Left kidney (tissue), 1 donor: ENCODE measurements at regions not wholly inside any gene's neighbourhood (a gene's known extent, or its start where the extent isn't known, plus 50 kb on each side); places are given as distances from the start of the nearest gene placed in this dataset.

Experiments
- DNase-seq: peaks from one replicate; pipeline ENCODE4 v3.0.0-alpha.2; 2013

- DNase-seq: no peak
These were observed 95.8 kb upstream of the ABCA1 start for GRCh38 chr9:105023788-105024187.

GRCh38 chr9:105024529-105024928 lies 96.6 kb upstream of the ABCA1 start:
- no peak for DNase-seq

- DNase-seq: no peak
These were observed 98.5 kb upstream of the ABCA1 start for GRCh38 chr9:105026451-105026850.

- DNase-seq: no peak
These were observed 99.1 kb upstream of the ABCA1 start for GRCh38 chr9:105027084-105027483.

GRCh38 chr9:105030285-105030684 lies 102.3 kb upstream of the ABCA1 start:
- DNase-seq: no peak

GRCh38 chr9:105037139-105037538 lies 109.2 kb upstream of the ABCA1 start:
- DNase-seq: no peak

GRCh38 chr9:105038051-105038450 lies 110.1 kb upstream of the ABCA1 start:
- no peak for DNase-seq

GRCh38 chr9:105039175-105039799 lies 111.3 kb upstream of the ABCA1 start:
- no peak for DNase-seq

GRCh38 chr9:105043370-105043936 lies 115.5 kb upstream of the ABCA1 start:
- no peak for DNase-seq

GRCh38 chr9:105044518-105044917 lies 116.6 kb upstream of the ABCA1 start:
- DNase-seq: no peak

- DNase-seq: no peak
These were observed 119.2 kb upstream of the ABCA1 start for GRCh38 chr9:105046907-105047741.

GRCh38 chr9:105047742-105048041 lies 119.7 kb upstream of the ABCA1 start:
- DNase-seq: no peak

- DNase-seq: no peak
These were observed 120.4 kb upstream of the ABCA1 start for GRCh38 chr9:105048331-105048730.

- no peak for DNase-seq
These were observed 122.3 kb upstream of the ABCA1 start for GRCh38 chr9:105050296-105050695.

GRCh38 chr9:105051897-105052296 lies 123.9 kb upstream of the ABCA1 start:
- no peak for DNase-seq

- DNase-seq: no peak
These were observed 124.4 kb upstream of the ABCA1 start for GRCh38 chr9:105052346-105052745.

GRCh38 chr9:105053209-105053652 lies 125.3 kb upstream of the ABCA1 start:
- DNase-seq: no peak

- DNase-seq: no peak
These were observed 126.5 kb upstream of the ABCA1 start for GRCh38 chr9:105054491-105054890.

GRCh38 chr9:105055917-105056316 lies 128.0 kb upstream of the ABCA1 start:
- DNase-seq: no peak

- no peak for DNase-seq
These were observed 129.6 kb upstream of the ABCA1 start for GRCh38 chr9:105057551-105057950.

- no peak for DNase-seq
These were observed 131.3 kb upstream of the ABCA1 start for GRCh38 chr9:105059252-105059651.

- DNase-seq: no peak
These were observed 134.4 kb upstream of the ABCA1 start for GRCh38 chr9:105062222-105062855.
